CD4-positive, alpha-beta T cell (primary cell): ENCODE measurements at regions not wholly inside any gene's neighbourhood (a gene's known extent, or its start where the extent isn't known, plus 50 kb on each side); places are given as distances from the start of the nearest gene placed in this dataset.

ENCODE experiments used
- ATAC-seq: fragments of 200-7000 bp; cut with Tn5 transposase; one replicate; pipeline ENCODE4 v1.10.0; 2022; ENCODE audit warnings: mild to moderate bottlenecking; ENCODE audit not compliant: poor library complexity
- CTCF ChIA-PET: fragments of 350-600 bp; sonication (Branson Sonifier 250); formaldehyde crosslinking; loops from one replicate; lab custom pipeline; 2021; ENCODE audit warnings: antibody characterized with exemption, inconsistent platforms; lab: Charles Lee
- POLR2A ChIA-PET: fragments of 350-600 bp; sonication (Branson Sonifier 250); formaldehyde crosslinking; loops from one replicate; lab custom pipeline; 2021; ENCODE audit warnings: antibody characterized with exemption, inconsistent platforms; lab: Charles Lee
- DNase-seq, 14 experiments: peaks; one replicate each; pipeline ENCODE4 v3.0.0-alpha.2; 2013 to 2020; ENCODE audit warnings: mixed read lengths in 2 of 14
- H3K27ac ChIP-seq, 2 donors: one replicate each; pipeline versions ENCODE4 v1.5.1 to v1.7.0; 2013; ENCODE audit warnings: low read length in 2 of 2, low read depth in 1 of 2, mild to moderate bottlenecking in 1 of 2
- H3K27me3 ChIP-seq, 2 experiments: 1 replicate in 1 of 2; 2 replicates in 1 of 2; pipeline versions ENCODE4 v1.6.1 to v1.7.0; 2013; ENCODE audit warnings: low read length in 2 of 2, control low read depth in 1 of 2, mild to moderate bottlenecking in 1 of 2, moderate library complexity in 1 of 2; ENCODE audit not compliant: insufficient read depth in 2 of 2, control insufficient read depth in 1 of 2
- H3K36me3 ChIP-seq: one replicate; pipeline ENCODE4 v1.6.1; 2013; ENCODE audit warnings: low read length, control low read depth; ENCODE audit not compliant: insufficient read depth
- H3K4me1 ChIP-seq: one replicate; pipeline ENCODE4 v1.6.1; 2013; ENCODE audit warnings: low read length, control low read depth; ENCODE audit not compliant: insufficient read depth
- H3K4me3 ChIP-seq: one replicate; pipeline ENCODE4 v1.5.1; 2013; ENCODE audit warnings: mild to moderate bottlenecking, low read length, moderate library complexity
- H3K9me3 ChIP-seq, 2 experiments: 1 replicate in 1 of 2; 2 replicates in 1 of 2; pipeline versions ENCODE4 v1.6.1 to v1.7.0; 2013; ENCODE audit warnings: low read length in 2 of 2, mild to moderate bottlenecking in 2 of 2, control low read depth in 1 of 2, moderate library complexity in 1 of 2; ENCODE audit not compliant: control insufficient read depth in 1 of 2, insufficient read depth in 1 of 2
- H3K27ac Mint-ChIP-seq: one replicate; pipeline ENCODE4 v1.8.0; 2020; ENCODE audit warnings: mixed read lengths
- H3K27me3 Mint-ChIP-seq: one replicate; pipeline ENCODE4 v1.8.0; 2021; ENCODE audit warnings: mixed read lengths
- H3K36me3 Mint-ChIP-seq: one replicate; pipeline ENCODE4 v1.8.0; 2021; ENCODE audit warnings: low read depth, mixed read lengths
- H3K4me1 Mint-ChIP-seq: one replicate; pipeline ENCODE4 v1.8.0; 2021; ENCODE audit warnings: low read depth, mixed read lengths
- H3K4me3 Mint-ChIP-seq: one replicate; pipeline ENCODE4 v1.8.0; 2020; ENCODE audit warnings: mild to moderate bottlenecking, mixed read lengths
- H3K9me3 Mint-ChIP-seq: one replicate; pipeline ENCODE4 v1.8.0; 2020; ENCODE audit warnings: mixed read lengths
- CTCF ChIP-seq: fragments of 200-600 bp; IDR thresholded peaks from one replicate; pipeline ENCODE4 v1.8.0; 2022; ENCODE audit warnings: antibody characterized with exemption, mild to moderate bottlenecking
- intact Hi-C, 2 experiments: fragments of 100-400 bp; cut with DNase I in 1 of 2; cut with micrococcal nuclease in 1 of 2; formaldehyde crosslinking; loops; one replicate each; pipeline versions ENCODE4 v1.15.1 to v1.9.0; 2023 to 2025; cut with DNase I, micrococcal nuclease

GRCh38 chr4:167966143-167966542 is 126.2 kb upstream of the ANXA10 start:
- Histone ChIP-seq H3K4me3 (no peak overlapping the region), H3K9me3 (no peaks in the 10 kb centered on the region), H3K27me3 (no peaks in the 10 kb centered on the region), H3K27ac (no peak overlapping the region), H3K36me3 (no peaks in the 10 kb centered on the region), H3K4me1 (no peaks in the 10 kb centered on the region)
- no peaks in the 10 kb centered on the region for H3K4me1 Mint-ChIP-seq
- H3K36me3 Mint-ChIP-seq, result no peaks in the 10 kb centered on the region
- intact Hi-C loops, result no loop called here
- H3K9me3 Mint-ChIP-seq, result peaks cover 6% of the 10 kb centered on the region
- no peak for DNase-seq
- ChIA-PET POLR2A (no interaction called here), CTCF (no interaction called here)
- no peak for ATAC-seq
- TF ChIP-seq CTCF, result no peak
- no peak overlapping the region for H3K4me3 Mint-ChIP-seq
- H3K27me3 Mint-ChIP-seq, result no peaks in the 10 kb centered on the region
- no peak overlapping the region for H3K27ac Mint-ChIP-seq

- Histone ChIP-seq H3K27me3 (no peaks in the 10 kb centered on the region), H3K4me3 (no peak overlapping the region), H3K36me3 (no peaks in the 10 kb centered on the region), H3K9me3 (peaks cover 0 to 7% of the 10 kb centered on the region in 2 experiments), H3K27ac (no peak overlapping the region), H3K4me1 (no peaks in the 10 kb centered on the region)
- H3K9me3 Mint-ChIP-seq, result peaks cover 20% of the 10 kb centered on the region
- H3K4me1 Mint-ChIP-seq, result no peaks in the 10 kb centered on the region
- no peak for ATAC-seq
- CTCF ChIA-PET, result no interaction called here
- no peaks in the 10 kb centered on the region for H3K36me3 Mint-ChIP-seq
- H3K4me3 Mint-ChIP-seq, result no peak overlapping the region
- no peak overlapping the region for H3K27ac Mint-ChIP-seq
- H3K27me3 Mint-ChIP-seq, result no peaks in the 10 kb centered on the region
- POLR2A ChIA-PET, result no interaction called here
- intact Hi-C loops, result no loop called here
- DNase-seq, result no peak
- TF ChIP-seq CTCF, result no peak
Observed at GRCh38 chr4:167973513-167973912, 118.8 kb upstream of the ANXA10 start.

- H3K4me1 ChIP-seq, result no peaks in the 10 kb centered on the region
- Mint-ChIP-seq H3K4me1 (no peaks in the 10 kb centered on the region), H3K27me3 (no peaks in the 10 kb centered on the region), H3K36me3 (no peaks in the 10 kb centered on the region), H3K27ac (no peak overlapping the region), H3K9me3 (peaks cover 2% of the 10 kb centered on the region), H3K4me3 (no peak overlapping the region)
- no peaks in the 10 kb centered on the region for H3K27me3 ChIP-seq
- CTCF ChIA-PET, result no interaction called here
- POLR2A ChIA-PET, result no interaction called here
- TF ChIP-seq CTCF, result no peak
- DNase-seq (no peak), ATAC-seq (no peak)
- no peak overlapping the region for H3K4me3 ChIP-seq
- no peak overlapping the region for H3K27ac ChIP-seq
- intact Hi-C loops, result no loop called here
- H3K36me3 ChIP-seq, result no peaks in the 10 kb centered on the region
- peaks cover 0 to 10% of the 10 kb centered on the region in 2 experiments for H3K9me3 ChIP-seq
Observed at GRCh38 chr4:167985565-167985964, 106.8 kb upstream of the ANXA10 start.
